Neural cell (in vitro differentiated cells): ENCODE measurements at regions not wholly inside any gene's neighbourhood (a gene's known extent, or its start where the extent isn't known, plus 50 kb on each side); places are given as distances from the start of the nearest gene placed in this dataset.
A peak's percentile ranks its signal among the peaks of the same experiment; 100 is the strongest.

ENCODE experiments used
- H2AFZ ChIP-seq: fragments of 200-600, 300-800 bp; sonication (generic), shearing (Covaris generic); 2 replicates; pipeline ENCODE4 v1.6.0; 2014; ENCODE audit warnings: low read depth, mild to moderate bottlenecking, antibody characterized with exemption, low read length, moderate library complexity
- H3F3A ChIP-seq: fragments of 200-600 bp; shearing (Covaris generic); 2 replicates; pipeline ENCODE4 v1.6.1; 2016; ENCODE audit warnings: mild to moderate bottlenecking, moderate library complexity, mixed read lengths, antibody characterized with exemption, low read length; ENCODE audit not compliant: insufficient read depth, poor library complexity, severe bottlenecking
- H3K27ac ChIP-seq: fragments of 200-600, 300-800 bp; sonication (generic), shearing (Covaris generic); 2 replicates; pipeline ENCODE4 v1.5.1; 2014; ENCODE audit warnings: mild to moderate bottlenecking, low read length, moderate library complexity
- H3K27me3 ChIP-seq: fragments of 300-800, 200-600 bp; sonication (generic), shearing (Covaris generic); 2 replicates; pipeline ENCODE4 v1.6.0; 2014; ENCODE audit warnings: mild to moderate bottlenecking, low read depth, low read length, moderate library complexity; ENCODE audit not compliant: insufficient read depth
- H3K36me3 ChIP-seq: fragments of 300-800, 200-600 bp; sonication (generic), shearing (Covaris generic); 2 replicates; pipeline ENCODE4 v1.5.1; 2014; ENCODE audit warnings: mild to moderate bottlenecking, antibody characterized with exemption, low read length, moderate library complexity; ENCODE audit not compliant: insufficient read depth
- H3K4me2 ChIP-seq: fragments of 300-800, 200-600 bp; sonication (generic), shearing (Covaris generic); 2 replicates; pipeline ENCODE4 v1.6.0; 2014; ENCODE audit warnings: mild to moderate bottlenecking, low read length
- H3K4me3 ChIP-seq: fragments of 300-800, 200-600 bp; sonication (generic), shearing (Covaris generic); 2 replicates; pipeline ENCODE4 v1.5.1; 2014; ENCODE audit warnings: mild to moderate bottlenecking, low read length, moderate library complexity
- H3K79me2 ChIP-seq: fragments of 200-600 bp; shearing (Covaris generic); replicated peaks from 2 replicates; pipeline ENCODE4 v1.6.0; 2014; ENCODE audit warnings: mild to moderate bottlenecking, low read length, moderate library complexity; ENCODE audit not compliant: insufficient read depth
- H3K9ac ChIP-seq: fragments of 300-800, 200-600 bp; sonication (generic), shearing (Covaris generic); 2 replicates; pipeline ENCODE4 v1.6.1; 2016; ENCODE audit warnings: mild to moderate bottlenecking, low read length, mixed read lengths
- H3K9me2 ChIP-seq: fragments of 200-600 bp; shearing (Covaris generic); 2 replicates; pipeline ENCODE4 v1.6.1; 2016; ENCODE audit warnings: mild to moderate bottlenecking, low read length, mixed read lengths; ENCODE audit not compliant: insufficient read depth
- H3K9me3 ChIP-seq: fragments of 200-600, 300-800 bp; sonication (generic), shearing (Covaris generic); 2 replicates; pipeline ENCODE4 v1.6.1; 2016; ENCODE audit warnings: mild to moderate bottlenecking, mixed run types, low read length, moderate library complexity, mixed read lengths
- H4K20me1 ChIP-seq: fragments of 200-600 bp; shearing (Covaris generic); 2 replicates; pipeline ENCODE4 v1.6.1; 2016; ENCODE audit warnings: mild to moderate bottlenecking, mixed run types; ENCODE audit not compliant: insufficient read depth
- EP300 ChIP-seq: fragments of 450-650 bp; conservative IDR thresholded peaks from 2 replicates; pipeline ENCODE4 v1.6.1; 2014; ENCODE audit warnings: antibody characterized with exemption, mild to moderate bottlenecking, moderate library complexity; ENCODE audit not compliant: poor library complexity, severe bottlenecking
- EZH2 ChIP-seq: fragments of 200-600, 300-800 bp; shearing (Covaris generic), sonication (generic); IDR thresholded peaks from 2 replicates; pipeline ENCODE4 v1.6.1; 2014; ENCODE audit warnings: antibody characterized with exemption, low read length, borderline replicate concordance, mild to moderate bottlenecking; ENCODE audit not compliant: insufficient read depth, poor library complexity, severe bottlenecking
- MXI1 ChIP-seq: fragments of 450-650 bp; conservative IDR thresholded peaks from 2 replicates; pipeline ENCODE4 v1.6.1; 2014; ENCODE audit warnings: antibody characterized with exemption, mild to moderate bottlenecking; ENCODE audit not compliant: poor library complexity, severe bottlenecking
- POLR2AphosphoS5 ChIP-seq: IDR thresholded peaks from 2 replicates; pipeline ENCODE4 v1.6.1; 2012
- RAD21 ChIP-seq: fragments of 450-650 bp; conservative IDR thresholded peaks from 2 replicates; pipeline ENCODE4 v1.6.1; 2014; ENCODE audit warnings: antibody characterized with exemption, mild to moderate bottlenecking, moderate library complexity
- REST ChIP-seq: IDR thresholded peaks from 2 replicates; pipeline ENCODE4 v1.6.1; 2012; ENCODE audit warnings: borderline replicate concordance
- SMC3 ChIP-seq: fragments of 450-650 bp; conservative IDR thresholded peaks from 2 replicates; pipeline ENCODE4 v1.6.1; 2014; ENCODE audit warnings: antibody characterized with exemption, mild to moderate bottlenecking, moderate library complexity; ENCODE audit not compliant: poor library complexity
- TAF1 ChIP-seq: IDR thresholded peaks from 2 replicates; pipeline ENCODE4 v1.6.1; 2012; ENCODE audit warnings: low read depth
- TF ChIP-seq, protein P1 (sequence below): fragments of 450-650 bp; IDR thresholded peaks from 2 replicates; pipeline ENCODE4 v1.5.1; 2014; ENCODE audit warnings: antibody characterized with exemption, mild to moderate bottlenecking, moderate library complexity; ENCODE audit not compliant: poor library complexity, severe bottlenecking

DNA sequence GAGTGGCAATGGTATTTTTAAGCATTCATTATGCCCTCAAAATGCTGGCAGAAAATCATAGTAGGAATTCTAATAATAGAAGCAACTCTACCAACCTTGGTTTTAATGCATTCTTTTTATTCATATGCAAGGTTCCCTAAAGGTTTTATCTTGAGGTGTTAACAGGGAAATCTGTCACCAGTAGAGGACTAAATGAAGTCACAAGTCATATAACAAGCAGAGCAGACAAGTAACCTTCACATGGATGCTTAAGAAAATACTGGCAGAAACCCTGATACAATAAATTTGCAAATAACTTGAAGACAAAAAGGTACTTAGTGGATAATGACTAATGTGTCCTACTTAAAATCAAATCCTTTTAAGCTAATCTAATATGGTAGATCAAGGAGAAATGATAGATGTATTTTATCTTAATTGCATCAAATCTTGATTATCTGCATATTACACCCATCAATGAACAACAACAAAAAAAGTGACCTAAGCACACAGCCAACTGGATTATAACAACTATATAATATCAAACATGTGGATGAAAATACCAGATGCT lies 73.3 kb downstream of the RFC3 start:
- Histone ChIP-seq H3K4me2 (peak overlapping the region; percentile 37), H3F3A (no peaks in the 10 kb centered on the region), H2AFZ (no peak overlapping the region), H3K27ac (peak overlapping the region; percentile 83), H3K9me2 (no peaks in the 10 kb centered on the region), H4K20me1 (no peaks in the 10 kb centered on the region), H3K36me3 (no peaks in the 10 kb centered on the region), H3K79me2 (no peaks in the 10 kb centered on the region), H3K27me3 (no peaks in the 10 kb centered on the region), H3K9ac (peak overlapping the region; percentile 17), H3K9me3 (peaks cover 5% of the 10 kb centered on the region), H3K4me3 (peak overlapping the region; percentile 16)
- TF ChIP-seq EZH2 (no peak), POLR2AphosphoS5 (peak; percentile 53), TAF1 (no peak), REST (peak; percentile 46), SMC3 (no peak), MXI1 (no peak), RAD21 (peak; percentile 30), EP300 (peak; percentile 87)
- TF ChIP-seq, protein P1, sequence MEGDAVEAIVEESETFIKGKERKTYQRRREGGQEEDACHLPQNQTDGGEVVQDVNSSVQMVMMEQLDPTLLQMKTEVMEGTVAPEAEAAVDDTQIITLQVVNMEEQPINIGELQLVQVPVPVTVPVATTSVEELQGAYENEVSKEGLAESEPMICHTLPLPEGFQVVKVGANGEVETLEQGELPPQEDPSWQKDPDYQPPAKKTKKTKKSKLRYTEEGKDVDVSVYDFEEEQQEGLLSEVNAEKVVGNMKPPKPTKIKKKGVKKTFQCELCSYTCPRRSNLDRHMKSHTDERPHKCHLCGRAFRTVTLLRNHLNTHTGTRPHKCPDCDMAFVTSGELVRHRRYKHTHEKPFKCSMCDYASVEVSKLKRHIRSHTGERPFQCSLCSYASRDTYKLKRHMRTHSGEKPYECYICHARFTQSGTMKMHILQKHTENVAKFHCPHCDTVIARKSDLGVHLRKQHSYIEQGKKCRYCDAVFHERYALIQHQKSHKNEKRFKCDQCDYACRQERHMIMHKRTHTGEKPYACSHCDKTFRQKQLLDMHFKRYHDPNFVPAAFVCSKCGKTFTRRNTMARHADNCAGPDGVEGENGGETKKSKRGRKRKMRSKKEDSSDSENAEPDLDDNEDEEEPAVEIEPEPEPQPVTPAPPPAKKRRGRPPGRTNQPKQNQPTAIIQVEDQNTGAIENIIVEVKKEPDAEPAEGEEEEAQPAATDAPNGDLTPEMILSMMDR, result no peak

- H3K4me2 ChIP-seq, result no peak overlapping the region
- no peaks in the 10 kb centered on the region for H3K79me2 ChIP-seq
- TF ChIP-seq EP300, result no peak
- no peak for TF ChIP-seq RAD21
- TF ChIP-seq EZH2, result no peak
- TF ChIP-seq, protein P1, result no peak
- no peak for TF ChIP-seq TAF1
- TF ChIP-seq MXI1, result no peak
- TF ChIP-seq REST, result no peak
- TF ChIP-seq POLR2AphosphoS5, result no peak
- no peaks in the 10 kb centered on the region for H3F3A ChIP-seq
- H3K36me3 ChIP-seq, result no peaks in the 10 kb centered on the region
- H2AFZ ChIP-seq, result no peak overlapping the region
- no peaks in the 10 kb centered on the region for H4K20me1 ChIP-seq
- H3K4me3 ChIP-seq, result no peak overlapping the region
- no peaks in the 10 kb centered on the region for H3K27me3 ChIP-seq
- no peak overlapping the region for H3K27ac ChIP-seq
- H3K9me3 ChIP-seq, result peaks cover 5% of the 10 kb centered on the region
- no peak overlapping the region for H3K9ac ChIP-seq
- H3K9me2 ChIP-seq, result no peaks in the 10 kb centered on the region
Observed at GRCh38 chr13:33893559-33893958, 75.6 kb downstream of the RFC3 start.
